GM21390 (cell line): ENCODE measurements at regions not wholly inside any gene's neighbourhood (a gene's known extent, or its start where the extent isn't known, plus 50 kb on each side); places are given as distances from the start of the nearest gene placed in this dataset.
"Not testable (repeated sequence)": the region's sequence is repeated elsewhere in the genome, so short reads cannot be mapped to it uniquely, and the experiment has no call there.

Experiments
- ATAC-seq: cut with Tn5 transposase; IDR thresholded peaks from one replicate; pipeline ENCODE4 v1.9.1; 2021; ENCODE audit not compliant: unreplicated experiment

- ATAC-seq: no peak
Observed at GRCh38 chr10:22086730-22087401, 83.3 kb upstream of the DNAJC1 start.

DNA sequence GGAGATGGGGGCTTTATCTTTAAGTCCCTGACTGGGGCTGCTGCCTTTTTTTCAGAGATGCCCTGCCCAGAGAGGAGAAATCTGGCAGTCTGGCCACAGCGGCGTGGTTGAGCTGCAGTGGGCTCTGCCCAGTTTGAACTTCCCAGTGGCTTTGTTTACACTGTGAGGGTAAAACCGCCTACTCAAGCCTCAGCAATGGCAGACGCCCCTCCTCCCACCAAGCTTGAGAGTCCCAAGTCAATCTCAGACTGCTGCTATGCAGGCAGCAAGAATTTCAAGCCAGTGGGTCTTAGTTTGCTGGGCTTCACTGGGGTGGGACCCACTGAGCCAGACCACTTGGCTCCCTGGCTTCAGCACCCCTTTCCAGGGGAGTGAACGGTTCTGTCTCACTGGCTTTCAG lies 76.4 kb upstream of the DNAJC1 start:
- not testable (repeated sequence) for ATAC-seq

- no peak for ATAC-seq
Observed at GRCh38 chr10:22071332-22071731, 67.8 kb upstream of the DNAJC1 start.

GRCh38 chr10:22067091-22067490 lies 63.6 kb upstream of the DNAJC1 start:
- ATAC-seq: no peak

- not testable (repeated sequence) for ATAC-seq
Observed at GRCh38 chr10:22060984-22061383, 57.5 kb upstream of the DNAJC1 start.

DNA sequence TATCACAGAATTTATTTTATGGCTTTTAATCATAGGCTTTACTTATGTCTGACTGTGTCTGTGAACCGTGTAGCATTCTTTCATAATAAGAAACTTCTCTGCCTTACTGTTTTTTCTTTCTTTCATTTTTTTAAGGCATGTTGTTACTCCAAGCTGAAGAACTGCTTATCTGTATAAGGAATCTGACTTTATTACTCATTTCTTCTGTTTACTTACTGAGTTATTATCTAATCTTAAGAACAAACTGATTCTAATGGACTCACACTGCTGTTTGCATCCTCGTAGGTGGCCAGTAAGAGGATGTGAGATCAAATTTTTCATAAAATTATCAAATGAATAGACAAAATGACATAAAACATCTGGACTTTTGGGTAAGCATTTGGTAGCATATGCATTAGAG lies 54.7 kb upstream of the DNAJC1 start:
- no peak for ATAC-seq

GRCh38 chr10:22054961-22055360 lies 51.4 kb upstream of the DNAJC1 start:
- ATAC-seq: no peak
